GM13976 (cell line): ENCODE measurements at regions not wholly inside any gene's neighbourhood (a gene's known extent, or its start where the extent isn't known, plus 50 kb on each side); places are given as distances from the start of the nearest gene placed in this dataset.

Experiments used
- DNase-seq: peaks from one replicate; pipeline ENCODE4 v3.0.0; 2012; ENCODE audit warnings: low spot score
- in situ Hi-C: fragments of 300-500 bp; cut with MboI; formaldehyde crosslinking; loops from one replicate; pipeline ENCODE4 v1.12.0; 2022; ENCODE audit warnings: low sequenced_read_pairs, mixed read lengths, inconsistent platforms; ENCODE audit not compliant: unreplicated experiment
- TF ChIP-seq, protein P1 (sequence below): IDR thresholded peaks from 2 replicates; pipeline ENCODE4 v1.5.1; 2012; ENCODE audit warnings: borderline replicate concordance, mild to moderate bottlenecking; ENCODE audit not compliant: insufficient read depth; ENCODE audit errors: extremely low read depth, missing control alignments, control extremely low read depth

DNA sequence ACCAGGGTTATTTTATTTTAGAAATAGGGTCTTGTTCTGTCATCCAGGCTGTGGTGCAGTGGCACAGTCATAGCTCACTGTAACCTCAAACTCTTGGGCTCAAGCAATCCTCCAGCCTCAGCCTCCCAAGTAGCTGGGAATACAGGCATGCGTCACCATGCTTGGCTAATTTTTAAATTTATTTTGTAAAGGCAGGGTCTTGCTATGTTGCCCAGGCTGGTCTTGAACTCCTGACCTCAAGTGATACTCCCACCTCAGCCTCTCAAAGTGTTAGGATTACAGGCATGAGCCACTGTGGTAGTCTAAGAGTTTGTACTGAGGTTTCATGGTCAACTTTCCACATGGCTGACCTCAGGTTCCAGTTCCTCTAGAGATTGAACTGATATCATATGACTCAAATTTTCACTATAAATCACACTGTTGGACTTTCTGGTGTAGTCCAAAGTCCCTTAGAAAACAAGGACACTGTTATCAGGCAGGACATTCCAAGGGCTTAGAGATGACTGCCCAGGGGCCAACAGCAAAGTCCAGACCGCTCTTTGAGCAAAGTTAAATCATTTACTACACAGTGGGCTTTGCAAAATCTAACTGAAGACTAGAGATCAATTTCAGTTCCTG is 82.0 kb upstream of the MEX3C start:
- in situ Hi-C loops, result no loop called here
- peak; percentile 24 for DNase-seq
- TF ChIP-seq, protein P1, sequence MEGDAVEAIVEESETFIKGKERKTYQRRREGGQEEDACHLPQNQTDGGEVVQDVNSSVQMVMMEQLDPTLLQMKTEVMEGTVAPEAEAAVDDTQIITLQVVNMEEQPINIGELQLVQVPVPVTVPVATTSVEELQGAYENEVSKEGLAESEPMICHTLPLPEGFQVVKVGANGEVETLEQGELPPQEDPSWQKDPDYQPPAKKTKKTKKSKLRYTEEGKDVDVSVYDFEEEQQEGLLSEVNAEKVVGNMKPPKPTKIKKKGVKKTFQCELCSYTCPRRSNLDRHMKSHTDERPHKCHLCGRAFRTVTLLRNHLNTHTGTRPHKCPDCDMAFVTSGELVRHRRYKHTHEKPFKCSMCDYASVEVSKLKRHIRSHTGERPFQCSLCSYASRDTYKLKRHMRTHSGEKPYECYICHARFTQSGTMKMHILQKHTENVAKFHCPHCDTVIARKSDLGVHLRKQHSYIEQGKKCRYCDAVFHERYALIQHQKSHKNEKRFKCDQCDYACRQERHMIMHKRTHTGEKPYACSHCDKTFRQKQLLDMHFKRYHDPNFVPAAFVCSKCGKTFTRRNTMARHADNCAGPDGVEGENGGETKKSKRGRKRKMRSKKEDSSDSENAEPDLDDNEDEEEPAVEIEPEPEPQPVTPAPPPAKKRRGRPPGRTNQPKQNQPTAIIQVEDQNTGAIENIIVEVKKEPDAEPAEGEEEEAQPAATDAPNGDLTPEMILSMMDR, result no peak

DNA sequence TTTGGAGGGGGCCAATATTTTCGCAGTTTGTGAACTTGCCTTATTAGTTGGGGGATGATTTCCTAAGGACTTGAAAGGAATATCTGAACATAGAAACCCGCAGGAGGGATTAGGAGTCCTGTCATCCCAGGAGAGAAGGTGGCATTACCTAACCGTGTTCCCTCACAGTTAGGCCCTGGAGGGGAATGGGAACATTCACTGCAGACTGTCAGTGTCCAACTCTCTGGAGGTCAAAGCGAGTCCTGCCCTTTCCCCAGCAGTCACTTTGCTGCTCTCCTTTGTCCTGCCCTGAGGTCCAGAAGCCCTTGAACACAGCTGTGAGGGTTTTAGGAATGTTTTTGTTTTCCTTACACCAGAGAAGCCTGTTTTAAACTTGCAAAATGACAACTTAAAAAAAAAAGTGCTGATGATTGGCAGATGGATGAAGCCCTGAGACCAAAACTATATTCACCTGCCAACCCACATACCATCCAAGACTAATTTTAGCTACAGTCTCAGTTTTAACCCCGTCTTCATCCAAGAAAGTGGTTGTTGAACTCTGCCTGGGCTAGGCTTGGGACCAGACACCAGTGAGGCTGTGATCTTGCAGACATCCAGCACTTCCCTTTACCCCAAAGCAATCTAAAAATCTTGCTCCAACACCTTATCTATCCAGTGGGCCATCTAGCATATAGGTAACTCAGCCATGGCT is 90.5 kb upstream of the MEX3C start:
- in situ Hi-C loops, result no loop called here
- DNase-seq, result no peak
- TF ChIP-seq, protein P1, result no peak

DNA sequence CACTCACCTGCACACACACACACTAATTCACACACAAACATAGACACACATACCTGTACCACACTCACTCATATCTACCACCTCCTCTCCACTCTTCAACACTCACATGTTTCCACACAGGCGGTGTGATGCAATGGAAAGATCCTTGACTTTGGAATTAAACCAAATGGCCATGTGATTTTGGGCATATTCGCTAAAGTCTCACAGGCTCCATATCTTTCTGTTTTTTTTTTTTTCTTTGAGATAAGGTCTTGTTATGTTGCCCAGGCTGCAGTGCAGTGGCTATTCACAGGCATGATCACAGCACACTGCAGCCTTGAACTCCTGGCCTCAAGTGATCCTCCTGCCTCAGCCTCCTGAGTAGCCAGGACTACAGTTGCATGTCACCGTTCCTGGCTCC is 91.1 kb upstream of the MEX3C start:
- in situ Hi-C loops, result no loop called here
- DNase-seq, result no peak
- TF ChIP-seq, protein P1, result no peak

DNA sequence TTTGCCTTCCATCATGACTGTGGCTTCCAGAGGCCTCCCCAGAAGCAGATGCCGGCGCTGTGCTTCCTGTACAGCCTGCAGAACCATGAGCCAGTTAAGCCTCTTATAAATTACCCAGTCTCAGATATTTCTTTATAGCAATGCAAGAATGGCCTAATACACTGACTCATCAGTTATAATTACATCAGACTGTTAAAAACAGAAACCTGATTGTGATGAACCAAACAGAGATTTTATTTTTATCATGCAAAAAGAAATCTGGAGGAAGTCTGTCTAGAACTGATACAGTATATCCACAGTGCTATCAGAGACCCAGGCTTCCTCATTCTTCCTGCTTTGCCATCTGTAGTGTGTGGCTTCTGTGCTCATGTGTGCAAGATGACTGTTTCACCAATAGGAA is 93.4 kb upstream of the MEX3C start:
- TF ChIP-seq, protein P1, result no peak
- DNase-seq, result no peak
- in situ Hi-C loops, result no loop called here

DNA sequence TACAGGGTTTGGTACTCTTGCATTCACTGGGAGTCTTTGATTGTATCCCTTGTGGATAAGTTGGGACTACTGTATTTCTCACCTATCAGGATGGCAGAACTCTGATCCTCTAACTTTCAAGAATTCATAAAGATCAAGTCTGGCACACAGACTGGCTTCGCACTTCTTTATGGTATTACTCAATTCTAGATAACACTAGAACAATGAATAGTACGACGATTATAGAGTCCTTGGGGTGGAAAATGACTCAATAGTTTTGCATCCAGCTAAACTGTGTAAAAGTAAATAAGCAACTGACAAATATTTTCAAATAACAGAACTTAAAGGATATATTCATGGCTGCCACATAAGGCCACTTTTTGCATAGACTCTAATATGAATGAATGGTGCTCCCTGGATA is 103.4 kb upstream of the MEX3C start:
- TF ChIP-seq, protein P1, result no peak
- in situ Hi-C loops, result no loop called here
- no peak for DNase-seq

DNA sequence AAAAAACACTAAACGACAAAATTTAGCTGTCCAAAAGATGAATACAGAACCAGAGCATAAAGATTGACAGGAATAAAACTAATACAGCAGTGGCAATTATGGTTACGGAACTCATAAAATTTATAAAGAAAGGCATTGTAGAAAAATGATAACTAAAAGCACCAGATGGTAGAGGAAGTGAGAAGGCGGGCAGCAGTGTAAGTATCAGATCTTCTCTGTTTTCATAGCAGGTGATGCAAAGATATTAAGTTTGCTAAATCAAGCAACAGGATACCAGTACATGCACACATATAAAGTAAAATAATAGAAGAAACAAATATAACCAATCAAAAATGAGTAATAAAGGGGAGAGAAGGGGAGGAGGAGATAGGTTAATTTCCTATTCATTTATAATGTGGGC is 103.9 kb upstream of the MEX3C start:
- DNase-seq, result no peak
- TF ChIP-seq, protein P1, result no peak
- in situ Hi-C loops, result no loop called here
